ENCODE measurements at regions not wholly inside any gene's neighbourhood (a gene's known extent, or its start where the extent isn't known, plus 50 kb on each side); places are given as distances from the start of the nearest gene placed in this dataset.

GRCh38 chr12:9258676-9259075 is 50.5 kb upstream of the PZP start:
- no peak for TF ChIP-seq CTCF (IDR thresholded peaks at IDR 0.05; ENCODE audit: poor library complexity)
- TF ChIP-seq EZH2 (IDR thresholded peaks at IDR 0.05; ENCODE audit: borderline replicate concordance), result no peak
- no peak for TF ChIP-seq EZH2phosphoT487 (IDR thresholded peaks at IDR 0.05; ENCODE audit: low read depth, severe bottlenecking, unreplicated experiment)
